Loucy (cell line): ENCODE measurements at regions not wholly inside any gene's neighbourhood (a gene's known extent, or its start where the extent isn't known, plus 50 kb on each side); places are given as distances from the start of the nearest gene placed in this dataset.

ENCODE experiments used
- H2AFZ ChIP-seq: fragments of 200-600 bp; sonication (generic); 2 replicates; pipeline ENCODE4 v1.6.0; 2016; ENCODE audit warnings: antibody characterized with exemption, mild to moderate bottlenecking, low read length, moderate library complexity
- H3F3A ChIP-seq: fragments of 200-600 bp; 2 replicates; pipeline ENCODE4 v1.6.0; 2016; ENCODE audit warnings: antibody characterized with exemption, low read depth, mild to moderate bottlenecking
- H3K27me3 ChIP-seq: fragments of 200-600 bp; sonication (generic); 2 replicates; pipeline ENCODE4 v1.6.1; 2014; ENCODE audit warnings: low read length, mild to moderate bottlenecking; ENCODE audit not compliant: insufficient read depth, poor library complexity, severe bottlenecking
- H3K36me3 ChIP-seq: fragments of 200-600 bp; sonication (generic); 2 replicates; pipeline ENCODE4 v1.6.1; 2016; ENCODE audit warnings: low read length; ENCODE audit not compliant: insufficient read depth
- H3K4me1 ChIP-seq: fragments of 200-600 bp; sonication (generic); 2 replicates; pipeline ENCODE4 v1.5.1; 2014; ENCODE audit warnings: low read length, mild to moderate bottlenecking; ENCODE audit not compliant: insufficient read depth, poor library complexity, severe bottlenecking
- H3K4me2 ChIP-seq: fragments of 200-600 bp; sonication (generic); 2 replicates; pipeline ENCODE4 v1.6.0; 2014; ENCODE audit warnings: antibody characterized with exemption, low read length, low read depth, mild to moderate bottlenecking; ENCODE audit not compliant: poor library complexity, severe bottlenecking
- H3K4me3 ChIP-seq: fragments of 200-600 bp; sonication (generic); 2 replicates; pipeline ENCODE4 v1.5.1; 2014; ENCODE audit warnings: low read length, mild to moderate bottlenecking, mixed read lengths; ENCODE audit not compliant: poor library complexity, severe bottlenecking
- H3K79me2 ChIP-seq: fragments of 200-600 bp; sonication (generic); 2 replicates; pipeline ENCODE4 v1.6.1; 2014; ENCODE audit warnings: low read length; ENCODE audit not compliant: insufficient read depth
- H3K9ac ChIP-seq: fragments of 200-600 bp; sonication (generic); 2 replicates; pipeline ENCODE4 v1.6.0; 2014; ENCODE audit warnings: mild to moderate bottlenecking, low read depth, low read length, moderate library complexity; ENCODE audit not compliant: poor library complexity, severe bottlenecking
- H3K9me2 ChIP-seq: fragments of 200-600 bp; sonication (generic); replicated peaks from 2 replicates; pipeline ENCODE4 v1.6.1; 2016; ENCODE audit warnings: low read depth, low read length, mixed read lengths
- H3K9me3 ChIP-seq: fragments of 200-600 bp; sonication (generic); 2 replicates; pipeline ENCODE4 v1.6.1; 2014; ENCODE audit warnings: mild to moderate bottlenecking, antibody characterized with exemption, low read length, low read depth; ENCODE audit not compliant: insufficient read depth
- H4K20me1 ChIP-seq: fragments of 200-600 bp; sonication (generic); 2 replicates; pipeline ENCODE4 v1.6.0; 2014; ENCODE audit warnings: antibody characterized with exemption, low read length, mild to moderate bottlenecking; ENCODE audit not compliant: insufficient read depth, poor library complexity, severe bottlenecking
- EZH2phosphoT487 ChIP-seq: fragments of 200-600 bp; IDR thresholded peaks from 2 replicates; pipeline ENCODE4 v1.6.1; 2018; ENCODE audit warnings: antibody characterized with exemption, mild to moderate bottlenecking, moderate library complexity, borderline replicate concordance
- TF ChIP-seq, protein P1 (sequence below): fragments of 200-600 bp; sonication (generic); conservative IDR thresholded peaks from 2 replicates; pipeline ENCODE4 v1.5.1; 2014; ENCODE audit warnings: mild to moderate bottlenecking, antibody characterized with exemption, low read length

DNA sequence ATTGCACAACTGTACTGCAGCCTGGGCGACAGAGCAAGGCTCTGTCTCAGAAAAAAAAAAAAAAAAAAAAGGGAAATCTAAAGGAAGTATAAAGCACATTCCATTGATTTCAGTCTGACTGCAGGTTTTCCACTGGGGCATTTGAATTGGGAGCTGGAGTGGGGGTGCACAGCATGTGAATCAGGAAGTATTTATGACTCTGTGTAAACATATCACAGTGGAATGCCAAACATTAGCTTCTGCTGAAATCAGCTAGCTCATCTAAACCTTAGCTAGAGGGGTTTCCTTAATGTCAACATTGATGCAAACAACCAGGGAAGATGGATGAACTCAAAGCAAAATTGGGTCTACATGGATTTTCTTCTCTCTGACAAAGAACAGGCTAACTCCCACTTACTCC lies 641.0 kb upstream of the EEF2KMT start:
- Histone ChIP-seq H3K4me3 (no peak overlapping the region), H3K9me2 (no peaks in the 10 kb centered on the region), H3K9ac (no peak overlapping the region), H3F3A (no peaks in the 10 kb centered on the region), H3K27me3 (no peaks in the 10 kb centered on the region), H3K4me1 (no peaks in the 10 kb centered on the region), H4K20me1 (no peaks in the 10 kb centered on the region), H3K36me3 (no peaks in the 10 kb centered on the region), H2AFZ (no peak overlapping the region), H3K4me2 (no peak overlapping the region), H3K9me3 (no peaks in the 10 kb centered on the region), H3K79me2 (no peaks in the 10 kb centered on the region)
- TF ChIP-seq, protein P1, sequence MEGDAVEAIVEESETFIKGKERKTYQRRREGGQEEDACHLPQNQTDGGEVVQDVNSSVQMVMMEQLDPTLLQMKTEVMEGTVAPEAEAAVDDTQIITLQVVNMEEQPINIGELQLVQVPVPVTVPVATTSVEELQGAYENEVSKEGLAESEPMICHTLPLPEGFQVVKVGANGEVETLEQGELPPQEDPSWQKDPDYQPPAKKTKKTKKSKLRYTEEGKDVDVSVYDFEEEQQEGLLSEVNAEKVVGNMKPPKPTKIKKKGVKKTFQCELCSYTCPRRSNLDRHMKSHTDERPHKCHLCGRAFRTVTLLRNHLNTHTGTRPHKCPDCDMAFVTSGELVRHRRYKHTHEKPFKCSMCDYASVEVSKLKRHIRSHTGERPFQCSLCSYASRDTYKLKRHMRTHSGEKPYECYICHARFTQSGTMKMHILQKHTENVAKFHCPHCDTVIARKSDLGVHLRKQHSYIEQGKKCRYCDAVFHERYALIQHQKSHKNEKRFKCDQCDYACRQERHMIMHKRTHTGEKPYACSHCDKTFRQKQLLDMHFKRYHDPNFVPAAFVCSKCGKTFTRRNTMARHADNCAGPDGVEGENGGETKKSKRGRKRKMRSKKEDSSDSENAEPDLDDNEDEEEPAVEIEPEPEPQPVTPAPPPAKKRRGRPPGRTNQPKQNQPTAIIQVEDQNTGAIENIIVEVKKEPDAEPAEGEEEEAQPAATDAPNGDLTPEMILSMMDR: no peak
- no peak for TF ChIP-seq EZH2phosphoT487

DNA sequence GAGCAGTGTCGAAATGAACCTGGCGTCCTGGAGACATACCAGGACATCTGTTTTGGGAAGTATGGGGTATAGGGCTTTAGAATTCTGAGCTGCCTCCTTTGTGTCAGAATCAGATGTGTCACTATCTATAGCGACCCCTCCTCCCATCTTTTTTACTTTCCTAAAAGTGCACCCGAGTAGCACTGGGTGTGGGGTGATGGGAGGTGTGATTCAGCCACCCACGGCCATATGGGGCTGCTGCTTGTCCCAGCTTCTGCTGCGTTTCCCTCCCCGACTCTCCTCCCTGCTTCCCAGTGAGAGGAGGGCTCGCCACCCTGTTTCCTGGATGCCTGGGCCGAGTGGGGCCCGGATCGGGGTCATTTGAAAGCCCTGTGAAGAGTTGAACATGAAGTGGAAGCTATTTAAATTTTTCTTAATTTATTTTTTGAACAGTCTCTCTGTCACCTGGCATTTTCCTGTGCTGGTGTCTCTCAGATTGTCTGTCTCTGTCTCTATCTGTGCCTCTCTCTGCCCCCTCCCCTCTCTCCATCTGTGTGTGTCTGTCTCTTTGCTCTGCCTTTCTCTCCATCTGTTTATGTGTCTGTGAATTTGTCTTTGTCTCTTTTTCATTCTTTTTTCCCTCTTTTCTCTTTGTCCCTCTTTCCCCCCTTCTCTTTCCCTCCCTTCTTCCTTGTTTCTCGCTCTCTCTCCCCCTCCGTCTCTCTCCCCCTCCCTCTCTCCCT lies 638.8 kb upstream of the EEF2KMT start:
- Histone ChIP-seq H3K4me3 (no peak overlapping the region), H3K9ac (no peak overlapping the region)

DNA sequence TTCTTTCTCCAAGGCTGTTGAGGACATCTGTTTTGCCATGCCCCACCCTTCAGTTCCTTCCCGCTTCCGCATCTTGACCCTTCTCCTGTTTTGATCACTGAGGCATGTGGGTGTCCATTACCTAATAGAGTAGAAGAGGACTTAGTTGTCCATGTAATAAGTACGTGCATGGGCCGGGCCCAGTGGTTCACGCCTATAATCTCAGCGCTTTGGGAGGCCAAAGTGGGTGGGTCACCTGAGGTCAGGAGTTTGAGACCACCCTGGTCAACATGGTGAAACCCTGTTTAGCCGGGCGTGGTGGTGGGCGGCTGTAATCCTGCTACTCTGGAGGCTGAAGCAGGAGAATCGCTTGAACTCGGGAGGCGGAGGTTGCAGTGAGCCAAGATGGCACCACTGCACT lies 637.8 kb upstream of the EEF2KMT start:
- Histone ChIP-seq H3K79me2 (no peaks in the 10 kb centered on the region), H3K9me3 (no peaks in the 10 kb centered on the region), H3K4me3 (no peak overlapping the region), H3K27me3 (no peaks in the 10 kb centered on the region), H4K20me1 (no peaks in the 10 kb centered on the region), H3K4me1 (no peaks in the 10 kb centered on the region), H3K9ac (no peak overlapping the region), H2AFZ (no peak overlapping the region), H3K9me2 (no peaks in the 10 kb centered on the region), H3F3A (no peaks in the 10 kb centered on the region), H3K36me3 (no peaks in the 10 kb centered on the region), H3K4me2 (no peak overlapping the region)
- TF ChIP-seq EZH2phosphoT487: no peak
- TF ChIP-seq, protein P1: no peak

More for the DNA sequence above, 638.8 kb upstream of the EEF2KMT start:
- no peaks in the 10 kb centered on the region for H3F3A ChIP-seq
- no peaks in the 10 kb centered on the region for H3K9me3 ChIP-seq
- no peaks in the 10 kb centered on the region for H3K79me2 ChIP-seq
- no peaks in the 10 kb centered on the region for H3K9me2 ChIP-seq
- no peak overlapping the region for H2AFZ ChIP-seq
- no peaks in the 10 kb centered on the region for H4K20me1 ChIP-seq
- TF ChIP-seq, protein P1: no peak
- TF ChIP-seq EZH2phosphoT487: no peak
- no peaks in the 10 kb centered on the region for H3K4me1 ChIP-seq
- no peaks in the 10 kb centered on the region for H3K36me3 ChIP-seq
- no peaks in the 10 kb centered on the region for H3K27me3 ChIP-seq
- H3K4me2 ChIP-seq: no peak overlapping the region
